ENCODE measurements at regions not wholly inside any gene's neighbourhood (a gene's known extent, or its start where the extent isn't known, plus 50 kb on each side); places are given as distances from the start of the nearest gene placed in this dataset.

GRCh38 chr1:190897233-190897632, 419.6 kb upstream of the BRINP3 start:
- no peak for TF ChIP-seq POLR2A (IDR thresholded peaks at IDR 0.05)
- no peak for TF ChIP-seq CTCF (IDR thresholded peaks at IDR 0.05)
